NCI-H146 (cell line): ENCODE measurements at regions not wholly inside any gene's neighbourhood (a gene's known extent, or its start where the extent isn't known, plus 50 kb on each side); places are given as distances from the start of the nearest gene placed in this dataset.
"Not testable (repeated sequence)": the region's sequence is repeated elsewhere in the genome, so short reads cannot be mapped to it uniquely, and the experiment has no call there.

Experiments used
- DNase-seq: peaks from one replicate; lab custom pipeline; 2025; lab: John Stamatoyannopoulos, UW

GRCh38 chr10:78594559-78595268, 474.1 kb upstream of the ZMIZ1 start:
- peak; percentile 84 for DNase-seq

- DNase-seq, result no peak
These were observed 473.5 kb upstream of the ZMIZ1 start for GRCh38 chr10:78595269-78595619.

GRCh38 chr10:78596556-78596955, 472.2 kb upstream of the ZMIZ1 start:
- peak; percentile 42 for DNase-seq

- no peak for DNase-seq
These were observed 470.8 kb upstream of the ZMIZ1 start for GRCh38 chr10:78597796-78598555.

- no peak for DNase-seq
These were observed 469.5 kb upstream of the ZMIZ1 start for GRCh38 chr10:78599122-78599853.

- no peak for DNase-seq
These were observed 468.6 kb upstream of the ZMIZ1 start for GRCh38 chr10:78600121-78600665.

GRCh38 chr10:78600740-78601139, 468.0 kb upstream of the ZMIZ1 start:
- DNase-seq, result no peak

- no peak for DNase-seq
These were observed 466.4 kb upstream of the ZMIZ1 start for GRCh38 chr10:78602201-78602932.

GRCh38 chr10:78604286-78604685, 464.5 kb upstream of the ZMIZ1 start:
- DNase-seq, result no peak

GRCh38 chr10:78604721-78605120, 464.0 kb upstream of the ZMIZ1 start:
- DNase-seq, result no peak

GRCh38 chr10:78605800-78606350, 462.9 kb upstream of the ZMIZ1 start:
- no peak for DNase-seq

- not testable (repeated sequence) for DNase-seq
These were observed 462.0 kb upstream of the ZMIZ1 start for GRCh38 chr10:78606766-78607165.

- no peak for DNase-seq
These were observed 458.8 kb upstream of the ZMIZ1 start for GRCh38 chr10:78609976-78610375.

- DNase-seq, result no peak
These were observed 455.6 kb upstream of the ZMIZ1 start for GRCh38 chr10:78613132-78613531.

- DNase-seq, result no peak
These were observed 454.5 kb upstream of the ZMIZ1 start for GRCh38 chr10:78614267-78614666.

- no peak for DNase-seq
These were observed 454.0 kb upstream of the ZMIZ1 start for GRCh38 chr10:78614744-78615143.

GRCh38 chr10:78616125-78616695, 452.6 kb upstream of the ZMIZ1 start:
- DNase-seq, result peak; percentile 59

GRCh38 chr10:78617115-78617514, 451.7 kb upstream of the ZMIZ1 start:
- DNase-seq, result no peak

- no peak for DNase-seq
These were observed 451.1 kb upstream of the ZMIZ1 start for GRCh38 chr10:78617631-78618030.

GRCh38 chr10:78618050-78618449, 450.7 kb upstream of the ZMIZ1 start:
- no peak for DNase-seq

- no peak for DNase-seq
These were observed 449.5 kb upstream of the ZMIZ1 start for GRCh38 chr10:78619115-78619851.
